Memory B cell (primary cell): ENCODE measurements at regions not wholly inside any gene's neighbourhood (a gene's known extent, or its start where the extent isn't known, plus 50 kb on each side); places are given as distances from the start of the nearest gene placed in this dataset.

Experiments
- ATAC-seq: fragments of 150-1000 bp; cut with Tn5 transposase; 2 replicates; pipeline ENCODE4 v1.10.0; 2021; ENCODE audit warnings: low read depth, mild to moderate bottlenecking, moderate library complexity
- DNase-seq, 2 donors: peaks; one replicate each; pipeline ENCODE4 v3.0.0; 2022; ENCODE audit warnings: low spot score in 2 of 2
- H3K27ac Mint-ChIP-seq: one replicate; pipeline ENCODE4 v1.8.0; 2022; ENCODE audit warnings: mild to moderate bottlenecking, moderate library complexity, mixed read lengths
- H3K27me3 Mint-ChIP-seq: one replicate; pipeline ENCODE4 v1.8.0; 2022; ENCODE audit warnings: mixed read lengths
- H3K36me3 Mint-ChIP-seq: one replicate; pipeline ENCODE4 v1.8.0; 2022; ENCODE audit warnings: mild to moderate bottlenecking, mixed read lengths
- H3K4me1 Mint-ChIP-seq: one replicate; pipeline ENCODE4 v1.8.0; 2022; ENCODE audit warnings: mixed read lengths
- H3K4me3 Mint-ChIP-seq: one replicate; pipeline ENCODE4 v1.8.0; 2022; ENCODE audit warnings: mild to moderate bottlenecking, moderate library complexity, mixed read lengths
- H3K9me3 Mint-ChIP-seq: one replicate; pipeline ENCODE4 v1.8.0; 2022; ENCODE audit warnings: mixed read lengths

- no peak overlapping the region for H3K27ac Mint-ChIP-seq
- H3K27me3 Mint-ChIP-seq = no peaks in the 10 kb centered on the region
- no peak overlapping the region for H3K4me3 Mint-ChIP-seq
- H3K36me3 Mint-ChIP-seq = no peaks in the 10 kb centered on the region
- no peaks in the 10 kb centered on the region for H3K9me3 Mint-ChIP-seq
- H3K4me1 Mint-ChIP-seq = no peaks in the 10 kb centered on the region
- DNase-seq (no peak), ATAC-seq (no peak)
Observed at GRCh38 chr4:13268703-13269102, 215.4 kb downstream of the RAB28 start.

DNA sequence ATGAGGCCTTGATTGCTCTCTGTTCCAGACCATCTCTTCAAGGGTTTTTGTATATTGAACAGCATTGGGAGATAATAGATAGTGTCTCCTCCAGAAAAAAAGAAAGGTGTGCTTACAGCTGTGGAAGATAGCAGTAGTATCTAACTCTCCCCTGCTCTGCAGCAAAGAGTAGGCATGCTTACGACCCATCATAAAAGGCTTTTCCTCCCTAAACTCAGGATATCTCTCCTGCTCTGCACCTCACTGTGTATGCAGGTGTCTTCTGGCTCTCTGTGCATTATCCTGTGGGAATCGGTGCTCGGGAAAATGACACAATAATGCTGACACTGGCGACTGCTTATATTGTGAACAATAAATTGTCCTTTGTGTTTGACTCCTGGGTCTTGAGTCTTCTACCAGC, 216.0 kb downstream of the RAB28 start:
- no peak overlapping the region for H3K4me3 Mint-ChIP-seq
- no peaks in the 10 kb centered on the region for H3K36me3 Mint-ChIP-seq
- no peak for ATAC-seq
- no peaks in the 10 kb centered on the region for H3K27me3 Mint-ChIP-seq
- H3K4me1 Mint-ChIP-seq = no peaks in the 10 kb centered on the region
- no peaks in the 10 kb centered on the region for H3K9me3 Mint-ChIP-seq
- DNase-seq = no peak
- no peak overlapping the region for H3K27ac Mint-ChIP-seq

GRCh38 chr4:13267091-13267490, 217.0 kb downstream of the RAB28 start:
- Mint-ChIP-seq H3K27me3 (no peaks in the 10 kb centered on the region), H3K4me1 (no peaks in the 10 kb centered on the region), H3K27ac (no peak overlapping the region), H3K9me3 (no peaks in the 10 kb centered on the region), H3K36me3 (peaks cover 2% of the 10 kb centered on the region), H3K4me3 (no peak overlapping the region)
- DNase-seq = no peak
- no peak for ATAC-seq

DNA sequence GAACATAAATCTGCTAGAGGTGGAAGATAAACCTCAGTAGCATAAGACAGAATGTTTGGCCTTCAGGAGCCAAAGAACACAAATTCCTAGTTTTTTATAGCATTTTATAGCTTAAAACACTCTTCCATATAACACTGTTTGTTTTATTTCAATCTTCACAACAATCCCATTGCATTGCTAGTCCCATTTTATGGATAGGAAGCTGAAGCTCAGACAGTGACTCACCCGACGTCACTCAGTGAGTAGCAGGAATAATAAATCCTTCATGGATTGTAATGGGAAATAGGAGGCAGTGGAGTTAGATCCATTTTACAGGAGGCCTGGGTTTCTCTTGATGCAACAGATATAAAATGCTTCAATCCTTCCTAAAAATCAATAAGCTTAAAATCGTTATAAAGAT, 217.5 kb downstream of the RAB28 start:
- ATAC-seq = no peak
- no peak for DNase-seq
- no peaks in the 10 kb centered on the region for H3K27me3 Mint-ChIP-seq
- no peaks in the 10 kb centered on the region for H3K9me3 Mint-ChIP-seq
- H3K27ac Mint-ChIP-seq = no peak overlapping the region
- no peak overlapping the region for H3K4me3 Mint-ChIP-seq
- no peaks in the 10 kb centered on the region for H3K4me1 Mint-ChIP-seq
- peaks cover 2% of the 10 kb centered on the region for H3K36me3 Mint-ChIP-seq

GRCh38 chr4:13263967-13264525, 220.1 kb downstream of the RAB28 start:
- Mint-ChIP-seq H3K27ac (no peak overlapping the region), H3K27me3 (no peaks in the 10 kb centered on the region), H3K4me1 (no peaks in the 10 kb centered on the region), H3K9me3 (no peaks in the 10 kb centered on the region), H3K36me3 (peaks cover 2% of the 10 kb centered on the region), H3K4me3 (no peak overlapping the region)
- DNase-seq = no peak
- ATAC-seq = no peak

- Mint-ChIP-seq H3K4me3 (no peak overlapping the region), H3K27ac (no peak overlapping the region), H3K9me3 (no peaks in the 10 kb centered on the region), H3K4me1 (no peaks in the 10 kb centered on the region), H3K27me3 (no peaks in the 10 kb centered on the region), H3K36me3 (peaks cover 3% of the 10 kb centered on the region)
- DNase-seq (no peak), ATAC-seq (no peak)
Observed at GRCh38 chr4:13262816-13263215, 221.3 kb downstream of the RAB28 start.

DNA sequence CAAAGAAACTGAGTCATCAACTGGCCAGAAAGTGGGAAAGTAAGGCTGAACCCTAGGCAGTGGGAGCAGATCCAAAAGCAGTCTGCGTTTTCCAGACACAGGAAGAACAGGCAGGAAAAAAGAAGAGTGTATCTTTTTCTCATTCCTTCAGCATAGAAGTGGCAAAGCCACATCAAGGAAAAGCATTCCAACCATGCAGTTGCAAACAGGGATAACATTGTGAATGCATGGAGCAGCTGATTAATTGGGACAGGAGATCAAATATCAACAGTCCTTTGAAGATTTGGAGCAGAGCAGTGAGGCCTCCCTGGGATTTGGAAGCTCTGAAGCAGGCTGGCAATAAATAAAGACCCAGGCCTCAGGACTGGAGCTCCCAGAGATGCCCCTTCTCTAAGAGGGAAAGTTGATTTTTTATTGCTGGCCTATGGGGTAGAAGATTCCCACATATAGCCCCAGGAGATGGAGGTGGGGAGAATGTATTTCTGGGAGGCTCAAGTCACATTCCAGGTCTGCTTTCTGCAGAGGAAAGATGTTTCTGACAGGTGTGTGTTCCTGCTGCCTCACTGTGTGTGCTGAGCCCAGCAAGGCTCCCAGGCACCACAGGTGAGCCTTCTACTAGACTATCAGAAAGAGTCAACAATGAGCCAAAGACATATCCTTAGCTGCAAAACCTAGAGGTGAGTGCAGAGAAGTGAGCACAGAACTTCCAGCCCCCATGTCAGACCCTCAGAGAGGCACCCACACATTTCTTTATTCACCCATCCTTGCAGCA, 222.5 kb downstream of the RAB28 start:
- DNase-seq = no peak
- Mint-ChIP-seq H3K4me1 (no peaks in the 10 kb centered on the region), H3K36me3 (peaks cover 4% of the 10 kb centered on the region)

DNA sequence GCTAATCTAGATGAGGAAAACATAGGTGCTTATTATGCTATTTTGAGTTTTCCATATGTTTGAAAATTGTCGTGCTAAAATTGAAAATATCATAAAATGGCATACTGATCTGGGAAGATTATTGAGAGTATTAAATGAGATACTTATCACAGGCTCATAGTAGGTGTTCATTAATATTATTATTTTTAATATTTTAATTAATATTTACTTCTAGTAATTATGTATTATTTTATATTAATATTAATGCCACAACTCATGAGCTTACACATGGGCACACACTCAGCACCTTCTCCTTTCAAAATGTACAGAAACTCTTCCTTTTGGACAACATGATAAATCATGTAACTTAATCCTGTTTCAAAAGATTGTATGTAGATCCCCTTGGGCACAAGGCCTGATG, 223.6 kb downstream of the RAB28 start:
- Mint-ChIP-seq H3K4me3 (no peak overlapping the region), H3K4me1 (no peaks in the 10 kb centered on the region), H3K27ac (no peak overlapping the region), H3K36me3 (peaks cover 4% of the 10 kb centered on the region), H3K9me3 (no peaks in the 10 kb centered on the region), H3K27me3 (no peaks in the 10 kb centered on the region)
- no peak for DNase-seq
- ATAC-seq = no peak

More for the DNA sequence above, 222.5 kb downstream of the RAB28 start:
- Mint-ChIP-seq H3K27me3 (no peaks in the 10 kb centered on the region), H3K9me3 (no peaks in the 10 kb centered on the region), H3K27ac (no peak overlapping the region), H3K4me3 (no peak overlapping the region)
- ATAC-seq = no peak

GRCh38 chr4:13250263-13250662, 233.9 kb downstream of the RAB28 start:
- H3K36me3 Mint-ChIP-seq = peaks cover 17% of the 10 kb centered on the region
- H3K4me1 Mint-ChIP-seq = no peaks in the 10 kb centered on the region
- H3K9me3 Mint-ChIP-seq = peaks cover 13% of the 10 kb centered on the region
- no peak overlapping the region for H3K4me3 Mint-ChIP-seq
- DNase-seq (no peak), ATAC-seq (no peak)
- H3K27ac Mint-ChIP-seq = no peak overlapping the region
- no peaks in the 10 kb centered on the region for H3K27me3 Mint-ChIP-seq

GRCh38 chr4:13248621-13249298, 235.4 kb downstream of the RAB28 start:
- H3K9me3 Mint-ChIP-seq = peaks cover 13% of the 10 kb centered on the region
- no peak overlapping the region for H3K4me3 Mint-ChIP-seq
- H3K36me3 Mint-ChIP-seq = peaks cover 17% of the 10 kb centered on the region
- H3K27me3 Mint-ChIP-seq = no peaks in the 10 kb centered on the region
- no peak for ATAC-seq
- H3K4me1 Mint-ChIP-seq = no peaks in the 10 kb centered on the region
- no peak for DNase-seq
- no peak overlapping the region for H3K27ac Mint-ChIP-seq

- ATAC-seq (no peak), DNase-seq (no peak)
- Mint-ChIP-seq H3K4me1 (no peaks in the 10 kb centered on the region), H3K27ac (no peak overlapping the region), H3K4me3 (no peak overlapping the region), H3K27me3 (no peaks in the 10 kb centered on the region), H3K9me3 (peaks cover 14% of the 10 kb centered on the region), H3K36me3 (peaks cover 10% of the 10 kb centered on the region)
Observed at GRCh38 chr4:13246107-13246506, 238.0 kb downstream of the RAB28 start.

DNA sequence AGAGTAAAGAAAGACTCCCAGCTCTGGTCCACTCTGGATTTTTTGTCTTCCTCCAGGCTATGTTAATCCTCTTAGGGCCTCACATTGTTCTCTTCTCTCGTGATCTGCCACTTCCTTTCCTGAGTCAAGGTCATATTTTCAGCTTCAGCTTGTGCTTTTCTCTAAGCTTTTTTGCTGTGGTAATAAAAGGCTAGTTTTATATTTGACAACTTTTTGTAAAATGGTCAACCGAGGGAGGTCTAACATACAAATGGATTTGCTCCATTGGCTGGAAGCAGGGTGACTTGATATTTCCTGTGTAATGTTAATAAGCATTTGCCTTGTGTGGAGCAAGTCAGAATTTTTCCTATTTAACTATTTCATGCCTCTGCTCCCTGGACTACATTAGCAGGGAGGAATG, 239.7 kb downstream of the RAB28 start:
- Mint-ChIP-seq H3K27me3 (no peaks in the 10 kb centered on the region), H3K4me1 (no peaks in the 10 kb centered on the region), H3K4me3 (no peak overlapping the region), H3K27ac (no peak overlapping the region), H3K9me3 (peaks cover 14% of the 10 kb centered on the region), H3K36me3 (peaks cover 8% of the 10 kb centered on the region)
- no peak for DNase-seq
- ATAC-seq = no peak

GRCh38 chr4:13243152-13243551, 241.0 kb downstream of the RAB28 start:
- Mint-ChIP-seq H3K4me1 (no peaks in the 10 kb centered on the region), H3K36me3 (peaks cover 8% of the 10 kb centered on the region), H3K27me3 (no peaks in the 10 kb centered on the region), H3K9me3 (peaks cover 12% of the 10 kb centered on the region), H3K4me3 (no peak overlapping the region), H3K27ac (no peak overlapping the region)
- ATAC-seq (no peak), DNase-seq (no peak)

GRCh38 chr4:13240066-13240465, 244.1 kb downstream of the RAB28 start:
- no peak overlapping the region for H3K27ac Mint-ChIP-seq
- no peaks in the 10 kb centered on the region for H3K27me3 Mint-ChIP-seq
- H3K4me1 Mint-ChIP-seq = no peaks in the 10 kb centered on the region
- no peak overlapping the region for H3K4me3 Mint-ChIP-seq
- H3K36me3 Mint-ChIP-seq = no peaks in the 10 kb centered on the region
- DNase-seq = no peak
- H3K9me3 Mint-ChIP-seq = peaks cover 1% of the 10 kb centered on the region
- no peak for ATAC-seq
